Liver (tissue), 3 donors: ENCODE measurements at regions not wholly inside any gene's neighbourhood (a gene's known extent, or its start where the extent isn't known, plus 50 kb on each side); places are given as distances from the start of the nearest gene placed in this dataset.

Source experiments
- EGR1 ChIP-seq, 2 donors: IDR thresholded peaks; 2 replicates each; pipeline ENCODE4 v1.6.1; 2016 to 2018; ENCODE audit warnings: antibody characterized with exemption in 2 of 2, low read depth in 2 of 2
- GABPA ChIP-seq, 2 donors: IDR thresholded peaks in 1 of 2; conservative IDR thresholded peaks in 1 of 2; 2 replicates each; pipeline ENCODE4 v1.6.1; 2016; ENCODE audit warnings: antibody characterized with exemption in 2 of 2, mild to moderate bottlenecking in 1 of 2, moderate library complexity in 1 of 2
- JUND ChIP-seq, 2 donors: IDR thresholded peaks; 2 replicates each; pipeline ENCODE4 v1.6.1; 2016; ENCODE audit warnings: antibody characterized with exemption in 2 of 2
- MAX ChIP-seq: IDR thresholded peaks from 2 replicates; pipeline ENCODE4 v1.6.1; 2016; ENCODE audit warnings: antibody characterized with exemption
- RAD21 ChIP-seq, 2 donors: IDR thresholded peaks; 2 replicates each; pipeline ENCODE4 v1.6.1; 2016; ENCODE audit warnings: antibody characterized with exemption in 2 of 2, mild to moderate bottlenecking in 2 of 2
- TAF1 ChIP-seq: conservative IDR thresholded peaks from 2 replicates; pipeline ENCODE4 v1.6.1; 2016; ENCODE audit warnings: antibody characterized with exemption, mild to moderate bottlenecking
- YY1 ChIP-seq: IDR thresholded peaks from 2 replicates; pipeline ENCODE4 v1.6.1; 2016; ENCODE audit warnings: antibody characterized with exemption, mild to moderate bottlenecking
- TF ChIP-seq, protein P1 (sequence below): fragments of 150-350 bp; IDR thresholded peaks from 2 replicates; pipeline ENCODE4 v1.5.1; 2017; ENCODE audit warnings: improper control_type of control experiment, low read depth, low read length; ENCODE audit not compliant: missing input control
- TF ChIP-seq, protein P2 (sequence below): IDR thresholded peaks from 2 replicates; pipeline ENCODE4 v1.6.1; 2016; ENCODE audit warnings: antibody characterized with exemption
- TF ChIP-seq, protein P3 (sequence below): IDR thresholded peaks from 2 replicates; pipeline ENCODE4 v1.6.1; 2016; ENCODE audit warnings: antibody characterized with exemption, mild to moderate bottlenecking
- TF ChIP-seq, protein P4 (sequence below): IDR thresholded peaks from 2 replicates; pipeline ENCODE4 v1.6.1; 2016; ENCODE audit warnings: antibody characterized with exemption
- donor health status: healthy.
- donor health status: healthy.

GRCh38 chr3:56884387-56884786, 82.6 kb upstream of the ARHGEF3 start:
- TF ChIP-seq MAX (no peak), YY1 (no peak), TAF1 (no peak), GABPA (IDR thresholded peaks at IDR 0.05 in 1 of 2, conservative IDR thresholded peaks at IDR 0.05 in 1 of 2) (no peak), RAD21 (IDR thresholded peaks at IDR 0.05) (no peak), JUND (IDR thresholded peaks at IDR 0.05) (no peak), EGR1 (IDR thresholded peaks at IDR 0.05; ENCODE audit: low read depth in 2 of 2) (no peak)
- TF ChIP-seq, protein P1, sequence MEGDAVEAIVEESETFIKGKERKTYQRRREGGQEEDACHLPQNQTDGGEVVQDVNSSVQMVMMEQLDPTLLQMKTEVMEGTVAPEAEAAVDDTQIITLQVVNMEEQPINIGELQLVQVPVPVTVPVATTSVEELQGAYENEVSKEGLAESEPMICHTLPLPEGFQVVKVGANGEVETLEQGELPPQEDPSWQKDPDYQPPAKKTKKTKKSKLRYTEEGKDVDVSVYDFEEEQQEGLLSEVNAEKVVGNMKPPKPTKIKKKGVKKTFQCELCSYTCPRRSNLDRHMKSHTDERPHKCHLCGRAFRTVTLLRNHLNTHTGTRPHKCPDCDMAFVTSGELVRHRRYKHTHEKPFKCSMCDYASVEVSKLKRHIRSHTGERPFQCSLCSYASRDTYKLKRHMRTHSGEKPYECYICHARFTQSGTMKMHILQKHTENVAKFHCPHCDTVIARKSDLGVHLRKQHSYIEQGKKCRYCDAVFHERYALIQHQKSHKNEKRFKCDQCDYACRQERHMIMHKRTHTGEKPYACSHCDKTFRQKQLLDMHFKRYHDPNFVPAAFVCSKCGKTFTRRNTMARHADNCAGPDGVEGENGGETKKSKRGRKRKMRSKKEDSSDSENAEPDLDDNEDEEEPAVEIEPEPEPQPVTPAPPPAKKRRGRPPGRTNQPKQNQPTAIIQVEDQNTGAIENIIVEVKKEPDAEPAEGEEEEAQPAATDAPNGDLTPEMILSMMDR: no peak
- TF ChIP-seq, protein P2, sequence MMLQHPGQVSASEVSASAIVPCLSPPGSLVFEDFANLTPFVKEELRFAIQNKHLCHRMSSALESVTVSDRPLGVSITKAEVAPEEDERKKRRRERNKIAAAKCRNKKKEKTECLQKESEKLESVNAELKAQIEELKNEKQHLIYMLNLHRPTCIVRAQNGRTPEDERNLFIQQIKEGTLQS: no peak
- TF ChIP-seq, protein P3, sequence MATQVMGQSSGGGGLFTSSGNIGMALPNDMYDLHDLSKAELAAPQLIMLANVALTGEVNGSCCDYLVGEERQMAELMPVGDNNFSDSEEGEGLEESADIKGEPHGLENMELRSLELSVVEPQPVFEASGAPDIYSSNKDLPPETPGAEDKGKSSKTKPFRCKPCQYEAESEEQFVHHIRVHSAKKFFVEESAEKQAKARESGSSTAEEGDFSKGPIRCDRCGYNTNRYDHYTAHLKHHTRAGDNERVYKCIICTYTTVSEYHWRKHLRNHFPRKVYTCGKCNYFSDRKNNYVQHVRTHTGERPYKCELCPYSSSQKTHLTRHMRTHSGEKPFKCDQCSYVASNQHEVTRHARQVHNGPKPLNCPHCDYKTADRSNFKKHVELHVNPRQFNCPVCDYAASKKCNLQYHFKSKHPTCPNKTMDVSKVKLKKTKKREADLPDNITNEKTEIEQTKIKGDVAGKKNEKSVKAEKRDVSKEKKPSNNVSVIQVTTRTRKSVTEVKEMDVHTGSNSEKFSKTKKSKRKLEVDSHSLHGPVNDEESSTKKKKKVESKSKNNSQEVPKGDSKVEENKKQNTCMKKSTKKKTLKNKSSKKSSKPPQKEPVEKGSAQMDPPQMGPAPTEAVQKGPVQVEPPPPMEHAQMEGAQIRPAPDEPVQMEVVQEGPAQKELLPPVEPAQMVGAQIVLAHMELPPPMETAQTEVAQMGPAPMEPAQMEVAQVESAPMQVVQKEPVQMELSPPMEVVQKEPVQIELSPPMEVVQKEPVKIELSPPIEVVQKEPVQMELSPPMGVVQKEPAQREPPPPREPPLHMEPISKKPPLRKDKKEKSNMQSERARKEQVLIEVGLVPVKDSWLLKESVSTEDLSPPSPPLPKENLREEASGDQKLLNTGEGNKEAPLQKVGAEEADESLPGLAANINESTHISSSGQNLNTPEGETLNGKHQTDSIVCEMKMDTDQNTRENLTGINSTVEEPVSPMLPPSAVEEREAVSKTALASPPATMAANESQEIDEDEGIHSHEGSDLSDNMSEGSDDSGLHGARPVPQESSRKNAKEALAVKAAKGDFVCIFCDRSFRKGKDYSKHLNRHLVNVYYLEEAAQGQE: no peak
- TF ChIP-seq, protein P4, sequence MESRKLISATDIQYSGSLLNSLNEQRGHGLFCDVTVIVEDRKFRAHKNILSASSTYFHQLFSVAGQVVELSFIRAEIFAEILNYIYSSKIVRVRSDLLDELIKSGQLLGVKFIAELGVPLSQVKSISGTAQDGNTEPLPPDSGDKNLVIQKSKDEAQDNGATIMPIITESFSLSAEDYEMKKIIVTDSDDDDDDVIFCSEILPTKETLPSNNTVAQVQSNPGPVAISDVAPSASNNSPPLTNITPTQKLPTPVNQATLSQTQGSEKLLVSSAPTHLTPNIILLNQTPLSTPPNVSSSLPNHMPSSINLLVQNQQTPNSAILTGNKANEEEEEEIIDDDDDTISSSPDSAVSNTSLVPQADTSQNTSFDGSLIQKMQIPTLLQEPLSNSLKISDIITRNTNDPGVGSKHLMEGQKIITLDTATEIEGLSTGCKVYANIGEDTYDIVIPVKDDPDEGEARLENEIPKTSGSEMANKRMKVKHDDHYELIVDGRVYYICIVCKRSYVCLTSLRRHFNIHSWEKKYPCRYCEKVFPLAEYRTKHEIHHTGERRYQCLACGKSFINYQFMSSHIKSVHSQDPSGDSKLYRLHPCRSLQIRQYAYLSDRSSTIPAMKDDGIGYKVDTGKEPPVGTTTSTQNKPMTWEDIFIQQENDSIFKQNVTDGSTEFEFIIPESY: no peak
